ENCODE measurements at regions not wholly inside any gene's neighbourhood (a gene's known extent, or its start where the extent isn't known, plus 50 kb on each side); places are given as distances from the start of the nearest gene placed in this dataset.
A peak's percentile ranks its signal among the peaks of the same experiment; 100 is the strongest.
"Not testable (repeated sequence)": the region's sequence is repeated elsewhere in the genome, so short reads cannot be mapped to it uniquely, and the experiment has no call there.

DNA sequence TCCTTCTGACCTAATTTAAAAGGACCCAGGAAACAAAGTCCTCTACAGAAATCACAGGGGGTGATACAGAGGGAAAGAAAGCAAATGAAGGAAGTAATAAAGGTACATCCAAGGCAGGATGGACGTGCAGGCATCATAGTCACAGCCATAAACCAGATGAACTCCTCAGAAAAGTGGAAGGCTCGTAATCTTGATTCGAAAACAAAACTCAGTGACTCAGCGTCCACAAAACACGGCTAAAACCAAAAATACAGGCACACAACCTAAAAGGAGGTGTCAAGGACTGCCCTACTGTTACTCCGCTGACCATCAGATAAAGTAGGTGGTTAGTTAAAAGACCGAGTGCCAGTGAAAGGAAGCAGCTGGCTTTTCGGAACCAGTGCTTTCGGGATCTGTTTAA lies 81.5 kb downstream of the TRIM69 start:
- DNase-seq, result not testable (repeated sequence)

- peak in 1 of 2 experiments; percentile 49 for DNase-seq
These were observed 83.1 kb downstream of the TRIM69 start for GRCh38 chr15:44819331-44819987.

GRCh38 chr15:44820535-44820934 lies 84.2 kb downstream of the TRIM69 start:
- DNase-seq, result not testable (repeated sequence)

- DNase-seq, result not testable (repeated sequence)
These were observed 84.6 kb downstream of the TRIM69 start for GRCh38 chr15:44820967-44821366.

- DNase-seq, result not testable (repeated sequence)
These were observed 88.2 kb downstream of the TRIM69 start for GRCh38 chr15:44824277-44825145.

DNA sequence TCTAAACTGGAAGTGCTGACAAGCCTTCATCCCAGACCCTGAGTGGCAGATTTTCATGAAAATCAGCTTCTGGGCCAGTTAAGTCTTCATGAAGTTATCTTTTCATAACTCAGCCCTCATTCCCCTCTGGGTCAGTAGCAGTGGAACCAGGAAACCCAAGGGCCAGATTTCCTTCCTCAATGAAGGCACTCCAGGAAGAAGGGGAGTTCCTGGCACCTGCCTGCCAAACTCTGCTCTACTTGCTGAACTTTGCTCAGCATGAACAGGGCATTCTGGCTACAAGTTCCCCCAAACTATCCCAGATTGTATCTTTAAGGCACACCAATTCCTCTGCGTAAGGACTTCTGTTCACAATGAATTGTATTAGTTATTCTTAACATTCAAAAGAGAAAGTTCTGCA lies 90.3 kb downstream of the TRIM69 start:
- not testable (repeated sequence) for DNase-seq

DNA sequence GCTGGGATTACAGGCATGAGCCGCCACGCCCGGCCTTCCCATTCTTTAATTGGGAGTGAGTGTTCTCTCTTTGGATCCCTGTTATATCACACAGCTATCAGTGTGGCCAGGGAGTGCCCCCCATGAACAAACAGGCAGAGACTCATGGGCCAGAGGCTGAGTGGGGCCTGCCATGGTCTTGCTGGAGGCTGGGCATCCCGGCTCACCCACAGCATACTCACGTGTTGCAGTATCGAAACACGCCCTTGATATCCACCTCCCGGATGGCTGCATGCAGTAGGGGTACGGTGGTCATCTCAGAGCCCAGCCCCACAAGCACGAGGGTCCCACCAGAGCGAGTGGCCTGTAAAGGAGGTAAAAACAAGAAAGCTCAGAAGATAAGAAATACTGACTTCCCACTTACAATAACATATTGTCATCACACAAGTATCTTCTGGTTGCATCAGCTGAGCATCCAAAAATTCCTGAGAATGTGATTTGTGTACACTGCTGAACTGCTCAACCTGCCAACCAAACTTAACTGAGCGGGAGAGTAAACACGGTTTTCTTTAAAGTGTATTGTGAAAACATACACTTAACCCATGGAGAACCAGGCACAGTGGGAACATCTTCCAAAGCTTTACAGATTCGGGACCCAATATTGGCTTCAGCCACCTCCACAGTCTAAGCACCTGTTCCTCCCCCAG lies 92.0 kb downstream of the TRIM69 start:
- DNase-seq, result not testable (repeated sequence)

GRCh38 chr15:44829150-44829549 lies 92.8 kb downstream of the TRIM69 start:
- DNase-seq, result not testable (repeated sequence)

DNA sequence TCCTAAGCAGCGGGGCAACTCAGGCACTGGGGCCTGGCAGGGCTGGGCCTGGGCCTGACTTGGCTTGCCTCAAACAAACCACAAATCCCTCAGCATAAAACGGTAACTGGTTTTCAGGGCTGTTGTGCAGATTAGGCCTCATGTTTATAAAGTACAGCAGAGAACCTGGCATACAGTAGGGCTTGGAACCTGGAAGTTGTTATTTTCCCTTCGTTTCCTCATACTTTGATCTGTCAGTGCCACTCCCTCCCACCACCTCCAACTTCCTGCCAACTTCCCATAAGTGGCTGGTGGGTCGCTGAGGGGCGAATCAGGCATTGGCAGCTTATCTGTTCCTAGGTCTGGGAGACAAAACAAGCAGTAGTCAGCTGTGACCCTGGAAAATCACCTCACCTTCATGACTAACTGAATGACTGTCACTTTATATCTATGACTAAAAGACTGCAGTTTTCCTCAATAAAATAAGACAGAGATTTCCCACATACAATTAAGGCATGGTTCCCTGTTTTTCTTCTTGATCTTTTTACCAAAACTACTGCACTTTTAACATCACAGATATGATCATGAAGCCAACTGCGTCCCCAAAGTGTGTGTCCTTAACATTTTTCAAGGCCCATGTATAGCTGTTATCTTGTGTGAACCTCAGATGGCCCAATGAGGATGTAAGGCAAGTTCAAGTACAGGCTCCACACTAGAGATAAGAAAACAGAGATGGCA lies 94.5 kb downstream of the TRIM69 start:
- DNase-seq, result not testable (repeated sequence)

DNA sequence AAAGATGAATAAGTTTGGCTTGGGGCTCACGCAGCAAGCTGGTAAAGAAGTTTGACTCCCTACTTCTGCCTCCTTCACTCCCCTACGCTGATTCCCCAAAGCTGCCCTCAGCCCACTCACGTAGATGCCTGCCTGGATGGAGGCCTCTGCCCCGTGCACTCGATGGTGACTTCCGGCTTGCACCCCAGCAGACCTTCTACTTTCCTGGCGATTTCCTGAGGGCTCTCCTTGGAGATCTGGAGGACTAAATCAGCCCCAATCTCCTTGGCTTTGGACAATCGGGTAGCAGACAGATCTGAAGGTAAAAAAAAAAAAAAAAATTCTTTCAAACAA lies 95.0 kb downstream of the TRIM69 start:
- not testable (repeated sequence) for DNase-seq

DNA sequence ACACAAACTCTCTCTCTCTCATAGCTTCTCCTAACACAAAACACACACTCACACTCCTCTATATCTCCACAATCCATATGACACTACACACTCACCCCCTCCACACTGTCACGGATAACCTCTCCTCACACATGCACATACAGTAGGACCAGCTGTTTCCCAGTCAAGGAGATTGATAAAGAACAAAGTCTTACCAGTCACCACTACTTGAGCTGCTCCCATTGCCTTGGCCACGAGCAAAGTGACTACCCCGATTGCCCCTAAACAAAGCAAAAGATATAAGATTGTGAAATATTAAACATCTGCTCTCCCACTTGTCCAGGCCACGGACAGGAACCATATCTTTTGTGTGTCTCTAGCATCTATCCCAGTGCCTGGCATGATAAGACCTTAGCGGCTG lies 95.8 kb downstream of the TRIM69 start:
- not testable (repeated sequence) for DNase-seq

DNA sequence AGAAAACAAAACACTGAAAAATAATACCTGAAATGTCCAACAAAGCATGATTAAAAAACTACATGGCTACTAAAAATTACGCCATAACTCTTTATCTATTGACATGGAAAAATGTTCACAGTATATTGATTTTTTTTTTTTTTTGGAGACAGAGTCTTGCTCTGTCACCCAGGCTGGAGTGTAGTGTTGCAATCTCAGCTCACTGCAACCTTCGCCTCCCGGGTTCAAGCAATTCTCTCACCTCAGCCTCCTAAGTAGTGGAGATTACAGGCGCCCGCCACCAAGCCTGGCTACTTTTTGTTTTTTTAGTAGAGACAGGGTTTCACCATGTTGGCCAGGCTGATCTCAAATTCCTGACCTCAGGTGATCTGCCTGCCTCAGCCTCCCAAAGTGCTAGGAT lies 96.8 kb downstream of the TRIM69 start:
- not testable (repeated sequence) for DNase-seq

DNA sequence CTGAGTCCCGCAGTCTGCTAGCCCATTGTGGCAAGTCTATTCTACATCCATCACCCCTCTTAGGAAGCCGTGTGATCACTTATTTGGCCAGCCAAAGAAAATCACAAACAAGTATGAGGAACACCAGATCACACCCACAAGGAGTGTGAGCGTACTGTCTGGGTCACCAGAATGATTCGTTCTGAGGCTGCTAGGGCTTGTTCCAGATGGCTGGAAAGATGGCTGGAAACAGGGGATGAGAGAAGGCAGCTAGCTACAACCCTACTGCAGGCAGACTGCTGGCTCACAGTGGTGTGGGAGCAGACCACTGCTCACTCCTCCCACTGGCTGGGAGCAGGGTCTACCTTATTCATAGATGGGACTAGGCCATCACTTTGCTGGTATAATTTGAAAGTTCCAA lies 97.4 kb downstream of the TRIM69 start:
- not testable (repeated sequence) for DNase-seq

DNA sequence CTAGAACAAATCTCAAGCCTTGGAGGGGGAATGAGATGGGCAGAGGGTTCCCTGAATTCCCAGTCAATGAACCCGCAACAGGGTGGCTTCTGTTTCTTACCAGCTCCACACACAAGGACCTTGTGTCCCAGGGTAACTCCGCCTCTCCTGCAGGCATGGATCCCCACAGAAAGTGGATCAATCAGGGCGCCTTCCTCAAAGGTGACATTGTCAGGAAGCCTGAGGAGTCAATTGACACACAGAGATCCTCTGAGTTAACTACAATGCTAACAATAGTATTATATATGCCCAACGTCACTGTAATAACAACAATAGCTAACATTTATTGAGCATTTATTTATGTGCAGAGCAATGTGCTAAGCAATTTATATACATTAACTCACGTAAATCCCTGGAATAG lies 98.8 kb downstream of the TRIM69 start:
- DNase-seq, result not testable (repeated sequence)

DNA sequence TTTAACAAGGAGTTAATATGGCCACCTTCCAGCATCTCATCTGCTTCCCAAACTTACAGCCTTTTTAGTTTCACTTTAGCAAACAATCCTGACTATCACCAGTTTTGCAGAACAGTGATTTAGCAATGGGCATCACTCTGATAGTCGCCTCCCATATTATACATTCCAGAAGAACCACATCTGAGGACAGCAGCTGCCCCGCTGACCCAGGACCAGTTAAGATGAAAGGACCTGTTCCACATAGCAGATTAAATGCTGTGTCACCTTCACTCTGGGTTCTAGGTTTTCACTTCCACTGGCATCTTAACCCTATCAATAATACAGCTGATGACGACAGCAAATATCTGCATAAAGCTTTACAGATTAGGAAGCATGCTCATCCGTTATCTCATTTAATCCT lies 99.8 kb downstream of the TRIM69 start:
- no peak for DNase-seq

DNA sequence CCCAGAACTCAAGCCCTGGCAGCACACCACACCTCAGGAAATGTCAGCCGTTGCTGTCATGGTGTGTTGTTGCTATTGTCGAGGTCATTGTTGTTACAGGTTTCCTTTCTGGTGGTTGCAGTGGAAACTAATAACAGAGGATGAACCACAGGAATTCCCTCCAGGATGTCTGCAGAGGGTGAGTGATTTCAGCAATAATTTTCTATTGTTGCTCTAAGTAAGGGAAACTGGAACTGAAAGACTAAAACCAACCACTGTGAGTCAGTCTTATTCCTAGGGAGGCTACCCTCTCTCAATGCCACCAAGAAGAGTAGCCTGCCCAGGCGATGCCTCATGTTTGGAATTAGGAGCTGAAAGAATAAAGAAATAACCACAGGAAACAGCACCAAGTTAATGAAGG lies 102.6 kb downstream of the TRIM69 start:
- not testable (repeated sequence) for DNase-seq

- not testable (repeated sequence) for DNase-seq
These were observed 105.4 kb downstream of the TRIM69 start for GRCh38 chr15:44841762-44842161.

GRCh38 chr15:44842883-44843282 lies 106.6 kb downstream of the TRIM69 start:
- not testable (repeated sequence) for DNase-seq

GRCh38 chr15:44844936-44845335 lies 108.6 kb downstream of the TRIM69 start:
- not testable (repeated sequence) for DNase-seq

DNA sequence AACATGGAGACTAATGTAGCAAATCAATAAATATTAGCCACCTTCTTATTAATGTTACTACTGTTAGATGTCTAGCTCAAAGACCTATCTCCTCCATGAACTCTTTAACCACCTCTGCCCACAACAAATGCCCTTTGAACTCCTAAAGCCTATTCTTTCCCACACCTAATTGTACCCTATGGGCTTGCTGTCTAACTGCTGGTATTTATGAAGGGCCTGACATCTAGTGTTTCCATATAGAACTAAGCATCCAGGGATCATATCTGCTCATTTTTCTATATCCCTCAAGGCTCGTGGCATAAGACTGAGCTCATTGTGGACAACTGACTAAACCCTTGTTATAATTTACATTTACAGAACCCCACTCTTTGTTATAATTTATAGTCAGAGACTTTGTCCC lies 109.8 kb downstream of the TRIM69 start:
- not testable (repeated sequence) for DNase-seq

- DNase-seq, result not testable (repeated sequence)
These were observed 108.9 kb upstream of the TERB2 start for GRCh38 chr15:44847555-44847954.

DNA sequence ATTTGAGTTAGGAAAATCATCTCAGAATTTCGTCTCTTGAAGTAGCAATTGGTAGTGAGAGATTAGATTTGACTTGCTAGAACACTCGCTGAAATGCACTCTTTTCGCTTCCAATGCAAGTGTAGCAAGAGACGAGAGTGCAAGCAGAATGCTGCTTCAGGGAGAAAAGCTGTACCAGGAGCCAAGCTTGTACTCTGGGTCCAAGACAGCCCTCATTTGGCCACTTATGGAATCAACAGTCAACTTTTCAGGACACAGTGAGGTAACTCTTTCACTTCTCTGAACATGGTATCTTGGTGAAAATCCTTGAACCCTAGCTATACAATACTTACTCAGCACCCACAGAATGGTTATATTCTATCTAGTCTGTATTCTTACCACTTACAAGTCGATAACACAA lies 107.6 kb upstream of the TERB2 start:
- DNase-seq, result not testable (repeated sequence)
